ENCODE measurements at regions not wholly inside any gene's neighbourhood (a gene's known extent, or its start where the extent isn't known, plus 50 kb on each side); places are given as distances from the start of the nearest gene placed in this dataset.

DNA sequence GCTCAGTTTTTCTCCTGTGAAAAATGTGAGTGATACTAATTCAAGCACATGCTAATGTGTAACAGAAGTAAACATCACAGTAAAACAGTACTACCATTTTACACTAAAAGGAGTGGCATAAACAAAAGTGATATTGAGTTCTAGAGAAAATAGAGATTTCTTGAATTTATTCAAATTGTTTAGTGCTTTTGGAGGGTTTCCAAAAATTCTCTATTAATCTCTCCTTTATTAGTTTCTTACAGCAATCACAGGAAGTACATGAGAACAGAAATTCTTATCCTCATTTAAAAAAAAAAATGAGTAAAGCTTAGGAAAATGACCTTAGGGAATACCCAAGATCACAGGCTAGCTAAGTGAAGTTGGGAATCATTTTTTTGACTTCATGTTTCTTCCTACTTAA is 459.7 kb upstream of the GALNTL6 start:
- no peaks in the 10 kb centered on the region for H3K36me3 Mint-ChIP-seq (ENCODE audit: insufficient read depth, unreplicated experiment)
- DNase-seq (ENCODE audit: unreplicated experiment): no peak
- ChIA-PET CTCF (no interaction called here), POLR2A (no interaction called here)
- H3K27ac Mint-ChIP-seq (ENCODE audit: low read depth, unreplicated experiment): no peak overlapping the region
- intact Hi-C loops (cut with micrococcal nuclease): no loop called here
- H3K9me3 Mint-ChIP-seq (ENCODE audit: unreplicated experiment): no peaks in the 10 kb centered on the region
- TF ChIP-seq, protein P1, sequence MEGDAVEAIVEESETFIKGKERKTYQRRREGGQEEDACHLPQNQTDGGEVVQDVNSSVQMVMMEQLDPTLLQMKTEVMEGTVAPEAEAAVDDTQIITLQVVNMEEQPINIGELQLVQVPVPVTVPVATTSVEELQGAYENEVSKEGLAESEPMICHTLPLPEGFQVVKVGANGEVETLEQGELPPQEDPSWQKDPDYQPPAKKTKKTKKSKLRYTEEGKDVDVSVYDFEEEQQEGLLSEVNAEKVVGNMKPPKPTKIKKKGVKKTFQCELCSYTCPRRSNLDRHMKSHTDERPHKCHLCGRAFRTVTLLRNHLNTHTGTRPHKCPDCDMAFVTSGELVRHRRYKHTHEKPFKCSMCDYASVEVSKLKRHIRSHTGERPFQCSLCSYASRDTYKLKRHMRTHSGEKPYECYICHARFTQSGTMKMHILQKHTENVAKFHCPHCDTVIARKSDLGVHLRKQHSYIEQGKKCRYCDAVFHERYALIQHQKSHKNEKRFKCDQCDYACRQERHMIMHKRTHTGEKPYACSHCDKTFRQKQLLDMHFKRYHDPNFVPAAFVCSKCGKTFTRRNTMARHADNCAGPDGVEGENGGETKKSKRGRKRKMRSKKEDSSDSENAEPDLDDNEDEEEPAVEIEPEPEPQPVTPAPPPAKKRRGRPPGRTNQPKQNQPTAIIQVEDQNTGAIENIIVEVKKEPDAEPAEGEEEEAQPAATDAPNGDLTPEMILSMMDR (IDR thresholded peaks at IDR 0.05; ENCODE audit: unreplicated experiment): no peak
- no peaks in the 10 kb centered on the region for H3K4me1 Mint-ChIP-seq (ENCODE audit: insufficient read depth, unreplicated experiment)
- no peak overlapping the region for H3K4me3 Mint-ChIP-seq (ENCODE audit: unreplicated experiment)
- H3K27me3 Mint-ChIP-seq (ENCODE audit: insufficient read depth, unreplicated experiment): peaks cover 59% of the 10 kb centered on the region
- no TSS peak for BruUV-seq (replicated peaks)

DNA sequence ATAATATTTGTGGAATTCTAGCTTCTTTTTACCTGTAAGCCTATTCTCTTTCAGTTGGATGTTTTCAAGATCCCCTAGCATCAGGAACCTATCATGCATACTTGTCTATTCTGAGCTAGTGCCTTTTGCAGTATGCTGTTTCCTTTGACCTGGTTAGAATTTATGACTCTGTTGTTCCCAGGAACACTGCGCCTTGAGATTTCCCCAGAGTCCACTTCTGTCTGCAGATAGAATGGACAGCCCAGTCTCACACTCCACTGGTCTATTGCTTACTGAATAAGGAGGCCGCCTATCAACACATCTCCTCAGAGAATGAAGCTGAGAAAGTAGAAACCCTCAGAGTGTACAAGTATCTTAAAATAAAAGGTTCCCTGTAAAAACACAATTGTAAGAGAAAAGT is 465.1 kb upstream of the GALNTL6 start:
- TF ChIP-seq, protein P1 (IDR thresholded peaks at IDR 0.05; ENCODE audit: unreplicated experiment): no peak
- no peak for DNase-seq (ENCODE audit: unreplicated experiment)
- no peak overlapping the region for H3K4me3 Mint-ChIP-seq (ENCODE audit: unreplicated experiment)
- ChIA-PET CTCF (interaction anchor here (0.5 to 0.9 kb wide), 2 partner anchors 487 to 665 kb away, joined by 3 to 4 read pairs; no protein-coding TSS in a partner anchor), POLR2A (no interaction called here)
- H3K27ac Mint-ChIP-seq (ENCODE audit: low read depth, unreplicated experiment): no peak overlapping the region
- no peaks in the 10 kb centered on the region for H3K9me3 Mint-ChIP-seq (ENCODE audit: unreplicated experiment)
- peaks cover 9% of the 10 kb centered on the region for H3K27me3 Mint-ChIP-seq (ENCODE audit: insufficient read depth, unreplicated experiment)
- H3K4me1 Mint-ChIP-seq (ENCODE audit: insufficient read depth, unreplicated experiment): no peaks in the 10 kb centered on the region
- no peaks in the 10 kb centered on the region for H3K36me3 Mint-ChIP-seq (ENCODE audit: insufficient read depth, unreplicated experiment)
- BruUV-seq (replicated peaks): no TSS peak
- intact Hi-C loops (cut with micrococcal nuclease): no loop called here

DNA sequence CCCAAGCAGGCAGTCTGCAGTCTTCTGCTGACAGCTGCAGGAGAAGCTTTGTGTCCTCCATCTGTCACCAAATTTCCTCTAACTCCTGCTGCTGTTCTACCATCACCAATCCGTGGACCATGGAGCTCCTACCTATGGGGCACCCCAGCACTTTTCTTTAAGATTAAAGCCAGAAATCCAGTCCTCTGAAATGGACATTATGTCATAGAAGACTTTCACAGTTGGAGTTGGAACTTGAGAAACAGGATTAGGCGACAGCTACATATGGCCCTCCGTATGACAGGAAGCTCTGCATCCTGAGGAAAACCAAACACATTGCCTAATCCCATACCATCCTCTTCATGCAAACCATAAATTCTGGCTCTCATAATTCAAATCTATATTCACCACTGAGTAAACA is 470.6 kb upstream of the GALNTL6 start:
- no peak for DNase-seq (ENCODE audit: unreplicated experiment)
- CTCF ChIA-PET: interaction anchor here (0.6 kb wide), 1 partner anchor 1083 kb away, joined by 5 read pairs; no protein-coding TSS in a partner anchor
- BruUV-seq (replicated peaks): no TSS peak
- intact Hi-C loops (cut with micrococcal nuclease): no loop called here
- Mint-ChIP-seq H3K4me3 (ENCODE audit: unreplicated experiment) (no peak overlapping the region), H3K27ac (ENCODE audit: low read depth, unreplicated experiment) (no peak overlapping the region), H3K9me3 (ENCODE audit: unreplicated experiment) (no peaks in the 10 kb centered on the region), H3K27me3 (ENCODE audit: insufficient read depth, unreplicated experiment) (no peaks in the 10 kb centered on the region), H3K4me1 (ENCODE audit: insufficient read depth, unreplicated experiment) (no peaks in the 10 kb centered on the region), H3K36me3 (ENCODE audit: insufficient read depth, unreplicated experiment) (no peaks in the 10 kb centered on the region)
- POLR2A ChIA-PET: no interaction called here
- TF ChIP-seq, protein P1 (IDR thresholded peaks at IDR 0.05; ENCODE audit: unreplicated experiment): no peak

DNA sequence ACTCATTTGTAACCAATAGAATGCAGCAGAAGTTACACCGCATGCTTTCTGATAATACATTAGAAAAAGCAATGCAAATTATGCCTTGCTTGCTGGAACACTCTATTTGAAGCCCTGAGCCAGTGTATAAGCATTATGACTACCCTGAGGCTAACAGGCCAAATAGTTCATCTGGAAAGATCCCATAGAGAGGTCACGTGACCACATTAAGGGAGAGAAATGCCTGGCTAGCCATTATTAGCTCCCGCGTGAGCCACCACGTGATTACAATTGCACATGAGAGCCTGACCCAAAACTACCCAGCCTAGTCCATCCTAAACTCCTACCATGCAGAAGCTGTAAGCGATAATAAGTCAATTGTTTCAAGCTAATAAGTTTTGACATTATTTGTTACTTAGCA is 472.9 kb upstream of the GALNTL6 start:
- BruUV-seq (replicated peaks): no TSS peak
- no peak overlapping the region for H3K27ac Mint-ChIP-seq (ENCODE audit: low read depth, unreplicated experiment)
- TF ChIP-seq, protein P1 (IDR thresholded peaks at IDR 0.05; ENCODE audit: unreplicated experiment): no peak
- CTCF ChIA-PET: interaction anchor here (0.5 kb wide), 1 partner anchor 116 kb away, joined by 3 read pairs; no protein-coding TSS in a partner anchor
- no peaks in the 10 kb centered on the region for H3K36me3 Mint-ChIP-seq (ENCODE audit: insufficient read depth, unreplicated experiment)
- H3K4me1 Mint-ChIP-seq (ENCODE audit: insufficient read depth, unreplicated experiment): no peaks in the 10 kb centered on the region
- no peak overlapping the region for H3K4me3 Mint-ChIP-seq (ENCODE audit: unreplicated experiment)
- POLR2A ChIA-PET: interaction anchor here (1.3 kb wide), 1 partner anchor 9 kb away, joined by 4 read pairs; no protein-coding TSS in a partner anchor
- intact Hi-C loops (cut with micrococcal nuclease): no loop called here
- no peak for DNase-seq (ENCODE audit: unreplicated experiment)
- no peaks in the 10 kb centered on the region for H3K9me3 Mint-ChIP-seq (ENCODE audit: unreplicated experiment)
- H3K27me3 Mint-ChIP-seq (ENCODE audit: insufficient read depth, unreplicated experiment): no peaks in the 10 kb centered on the region
